WERI-Rb-1 (cell line): ENCODE measurements at regions not wholly inside any gene's neighbourhood (a gene's known extent, or its start where the extent isn't known, plus 50 kb on each side); places are given as distances from the start of the nearest gene placed in this dataset.

Source experiments
- DNase-seq: peaks from one replicate; pipeline ENCODE4 v3.0.0-alpha.2; 2020
- H3K27ac ChIP-seq: fragments of 250-450 bp; sonication (Bioruptor Pico); 2 replicates; pipeline ENCODE4 v1.5.1; 2020; ENCODE audit warnings: mild to moderate bottlenecking, moderate library complexity
- H3K27me3 ChIP-seq: fragments of 250-450 bp; sonication (Bioruptor Pico); 2 replicates; pipeline ENCODE4 v1.5.1; 2021; ENCODE audit warnings: mild to moderate bottlenecking, low read depth, moderate library complexity; ENCODE audit not compliant: insufficient read depth, severe bottlenecking
- H3K36me3 ChIP-seq: fragments of 250-450 bp; sonication (Bioruptor Pico); 2 replicates; pipeline ENCODE4 v1.5.1; 2020; ENCODE audit warnings: mild to moderate bottlenecking, moderate library complexity
- H3K4me3 ChIP-seq: 2 replicates; pipeline ENCODE4 v1.5.1; 2011; ENCODE audit warnings: low read depth, mild to moderate bottlenecking, control low read depth, low read length
- H3K9me3 ChIP-seq: fragments of 250-450 bp; sonication (Bioruptor Pico); 2 replicates; pipeline ENCODE4 v1.5.1; 2021; ENCODE audit warnings: mild to moderate bottlenecking, moderate library complexity; ENCODE audit not compliant: severe bottlenecking
- CTCF ChIP-seq: IDR thresholded peaks from 2 replicates; pipeline ENCODE4 v1.5.1; 2011; ENCODE audit warnings: low read depth, mild to moderate bottlenecking, control low read depth, inconsistent platforms, low read length

- Histone ChIP-seq H3K36me3 (no peaks in the 10 kb centered on the region), H3K27me3 (peaks cover 4% of the 10 kb centered on the region), H3K4me3 (no peak overlapping the region), H3K27ac (no peak overlapping the region), H3K9me3 (peaks cover 2% of the 10 kb centered on the region)
- no peak for DNase-seq
- no peak for TF ChIP-seq CTCF
Measured at GRCh38 chr12:46921048-46921763, 95.4 kb upstream of the SLC38A4 start.

GRCh38 chr12:46921764-46922133 lies 96.0 kb upstream of the SLC38A4 start:
- no peak for DNase-seq
- peaks cover 2% of the 10 kb centered on the region for H3K9me3 ChIP-seq
- no peak for TF ChIP-seq CTCF
- no peaks in the 10 kb centered on the region for H3K36me3 ChIP-seq
- no peak overlapping the region for H3K27ac ChIP-seq
- H3K4me3 ChIP-seq, result no peak overlapping the region
- peaks cover 4% of the 10 kb centered on the region for H3K27me3 ChIP-seq

GRCh38 chr12:46926526-46926925 lies 100.7 kb upstream of the SLC38A4 start:
- peaks cover 6% of the 10 kb centered on the region for H3K27me3 ChIP-seq
- H3K9me3 ChIP-seq, result no peaks in the 10 kb centered on the region
- H3K36me3 ChIP-seq, result no peaks in the 10 kb centered on the region
- no peak overlapping the region for H3K4me3 ChIP-seq
- no peak for TF ChIP-seq CTCF
- DNase-seq, result no peak
- no peak overlapping the region for H3K27ac ChIP-seq

GRCh38 chr12:46930101-46930500 lies 104.3 kb upstream of the SLC38A4 start:
- no peak for DNase-seq

GRCh38 chr12:46933947-46934346 lies 108.2 kb upstream of the SLC38A4 start:
- Histone ChIP-seq H3K4me3 (no peak overlapping the region), H3K27ac (no peak overlapping the region), H3K27me3 (peaks cover 8% of the 10 kb centered on the region), H3K36me3 (no peaks in the 10 kb centered on the region), H3K9me3 (no peaks in the 10 kb centered on the region)
- no peak for DNase-seq
- peak; percentile 27; the same call in 1 of the 2 replicates for TF ChIP-seq CTCF

More at GRCh38 chr12:46930101-46930500, 104.3 kb upstream of the SLC38A4 start:
- Histone ChIP-seq H3K27ac (no peak overlapping the region), H3K27me3 (peaks cover 6% of the 10 kb centered on the region), H3K9me3 (no peaks in the 10 kb centered on the region), H3K4me3 (no peak overlapping the region), H3K36me3 (no peaks in the 10 kb centered on the region)
- TF ChIP-seq CTCF, result no peak
